ENCODE measurements at regions not wholly inside any gene's neighbourhood (a gene's known extent, or its start where the extent isn't known, plus 50 kb on each side); places are given as distances from the start of the nearest gene placed in this dataset.

DNA sequence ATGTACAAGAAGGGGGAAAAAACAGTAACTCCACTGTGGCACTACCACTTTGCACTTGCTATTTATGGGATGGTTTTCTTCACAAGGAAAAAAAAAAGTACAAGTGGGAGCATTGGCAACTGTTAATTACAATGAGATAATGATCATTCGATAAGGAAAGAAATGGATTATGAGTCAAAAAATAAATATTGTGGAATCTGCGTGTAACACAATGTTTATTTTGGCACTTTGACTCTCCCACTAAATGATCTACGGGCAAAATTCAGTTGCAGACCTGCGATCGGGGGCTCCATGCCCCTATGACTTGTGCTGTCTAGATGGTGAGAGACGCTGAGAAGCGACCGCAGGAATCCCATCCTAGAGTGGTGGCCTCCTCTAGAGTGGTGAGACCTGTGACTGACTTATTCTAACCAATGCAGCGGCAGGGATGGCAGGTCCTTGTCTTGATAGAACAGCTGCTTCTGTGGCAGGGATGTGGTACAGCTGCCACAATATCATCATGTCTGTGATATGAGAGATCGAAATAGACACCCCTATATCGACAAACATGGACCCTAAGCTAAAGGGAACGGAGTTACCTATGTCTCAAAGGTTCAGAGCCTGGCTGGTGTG is 345.0 kb upstream of the KLF6 start:
- DNase-seq: no peak

DNA sequence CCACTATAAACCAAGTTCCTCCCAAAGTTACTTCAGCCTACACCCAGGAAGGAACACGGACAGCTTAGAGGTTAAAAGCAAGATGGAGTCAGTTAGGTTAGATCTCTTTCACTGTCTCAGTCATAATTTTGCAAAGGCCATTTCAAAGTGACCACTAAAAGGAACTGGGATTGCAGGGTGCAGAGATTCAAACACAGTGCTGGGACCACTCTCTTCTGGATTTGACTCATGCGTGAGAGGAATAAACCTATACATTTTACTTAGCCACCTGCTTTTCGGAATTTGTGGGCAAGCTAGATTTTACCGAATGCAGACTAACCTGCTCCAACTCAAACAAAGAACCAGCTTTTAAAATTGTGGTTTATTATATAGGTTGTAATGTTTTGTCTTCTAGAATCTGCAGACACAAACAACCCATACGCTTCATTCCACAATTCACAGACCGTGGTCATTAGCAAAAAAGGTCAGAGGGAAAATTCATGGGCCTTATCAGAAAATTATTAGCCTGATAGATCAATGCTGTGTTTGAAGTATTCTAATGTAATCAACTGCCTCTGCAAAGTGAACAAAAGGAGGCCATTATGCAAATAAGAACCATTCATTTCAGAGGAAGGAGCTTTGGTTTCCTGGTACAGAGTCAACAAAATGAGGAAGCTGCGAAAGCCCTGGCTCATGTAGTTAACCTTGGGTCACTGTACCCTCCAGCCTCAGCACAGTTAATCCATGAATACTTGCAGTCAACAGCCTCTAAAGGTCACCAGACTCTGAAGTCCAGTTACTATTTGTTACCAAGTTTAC is 342.7 kb upstream of the KLF6 start:
- no peak for DNase-seq

DNA sequence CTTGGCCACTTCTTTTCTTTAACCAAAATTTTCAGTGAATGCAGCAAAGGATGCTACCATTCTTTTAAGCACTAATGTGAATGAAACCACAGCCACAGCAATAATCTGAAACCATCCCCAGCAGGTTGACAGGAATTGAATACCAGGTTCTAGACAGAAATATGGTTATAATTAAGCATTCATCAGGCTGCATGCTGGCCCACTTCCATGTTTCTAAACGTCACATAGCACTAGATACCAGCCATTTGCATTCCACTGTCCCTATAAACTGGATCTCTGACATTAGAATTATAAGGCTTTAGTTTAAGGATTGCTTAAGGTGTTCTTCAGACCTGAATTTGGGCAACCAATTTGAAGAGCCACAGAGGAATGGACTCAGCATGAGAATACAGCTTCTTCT is 340.8 kb upstream of the KLF6 start:
- DNase-seq: no peak

DNA sequence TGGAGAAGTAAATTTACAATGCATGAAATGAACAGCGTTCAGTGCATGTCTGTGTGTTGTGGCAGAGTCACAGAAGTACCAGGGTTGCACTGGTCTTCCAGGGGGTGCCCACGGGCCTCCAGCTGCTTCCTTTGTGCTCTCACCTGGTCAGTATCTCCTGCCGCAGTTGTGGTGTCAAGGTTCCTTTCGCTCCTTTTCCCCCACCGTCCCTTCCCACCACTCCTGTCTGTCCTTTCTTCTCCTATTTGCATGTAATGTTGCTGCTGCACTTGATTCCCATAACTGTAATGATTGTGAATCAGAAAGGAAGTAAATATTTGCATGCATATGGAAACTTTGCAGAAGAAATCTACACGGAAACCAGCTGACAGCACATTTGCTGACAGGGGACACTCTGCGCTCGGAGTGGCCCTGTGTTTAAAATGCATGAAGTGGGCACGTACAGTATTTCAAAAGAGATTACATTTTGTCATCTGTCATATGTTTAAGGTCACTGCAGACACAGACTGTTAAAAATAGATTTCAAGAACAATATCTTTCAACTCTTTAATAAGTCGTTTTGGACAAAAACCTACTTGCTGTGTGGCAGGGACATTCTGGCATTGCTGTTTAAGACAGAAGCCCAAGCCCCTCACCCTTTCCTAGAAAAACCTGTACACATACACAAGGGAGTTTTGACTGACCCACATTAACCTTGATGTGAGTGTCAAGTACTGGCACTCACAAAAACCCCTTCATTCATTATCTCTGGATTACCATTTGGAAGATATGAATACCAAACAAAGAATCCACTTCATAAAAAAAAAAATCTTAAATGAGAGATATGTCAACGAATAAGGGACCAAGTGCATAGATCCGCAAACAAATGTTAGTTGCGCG is 336.7 kb upstream of the KLF6 start:
- no peak for DNase-seq

DNA sequence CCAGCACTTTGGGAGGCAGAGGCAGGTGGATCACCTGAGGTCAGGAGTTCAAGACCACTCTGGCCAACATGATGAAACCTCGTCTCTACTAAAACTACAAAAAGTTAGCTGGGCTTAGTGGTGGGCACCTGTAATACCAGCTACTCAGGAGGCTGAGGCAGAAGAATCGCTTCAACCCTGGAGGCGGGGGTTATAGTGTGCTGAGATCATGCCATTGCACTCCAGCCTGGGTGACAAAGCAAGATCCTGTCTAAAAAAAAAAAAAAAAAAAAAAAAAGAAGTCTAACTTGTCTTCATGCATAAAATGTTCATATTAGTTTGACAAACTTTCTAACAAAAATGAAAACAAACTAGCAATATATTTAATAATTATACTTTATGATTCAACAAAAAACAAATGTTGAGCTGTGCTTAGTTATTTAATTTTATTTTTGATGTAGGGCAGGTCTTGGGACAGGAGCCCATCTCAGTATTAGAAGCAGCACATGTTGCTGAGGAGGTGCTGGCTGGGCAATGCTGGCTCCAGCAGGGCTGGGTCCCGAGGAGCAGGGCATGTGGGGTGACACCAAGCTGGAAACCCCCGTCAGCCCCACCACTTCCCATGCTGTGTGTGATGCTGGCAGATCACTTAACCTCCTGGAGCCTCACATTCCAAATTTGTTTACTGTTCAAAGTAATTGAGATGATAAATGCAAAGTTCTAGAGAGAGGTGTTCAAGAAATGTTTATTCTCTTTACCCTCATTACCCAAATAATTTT is 335.3 kb upstream of the KLF6 start:
- DNase-seq: no peak

DNA sequence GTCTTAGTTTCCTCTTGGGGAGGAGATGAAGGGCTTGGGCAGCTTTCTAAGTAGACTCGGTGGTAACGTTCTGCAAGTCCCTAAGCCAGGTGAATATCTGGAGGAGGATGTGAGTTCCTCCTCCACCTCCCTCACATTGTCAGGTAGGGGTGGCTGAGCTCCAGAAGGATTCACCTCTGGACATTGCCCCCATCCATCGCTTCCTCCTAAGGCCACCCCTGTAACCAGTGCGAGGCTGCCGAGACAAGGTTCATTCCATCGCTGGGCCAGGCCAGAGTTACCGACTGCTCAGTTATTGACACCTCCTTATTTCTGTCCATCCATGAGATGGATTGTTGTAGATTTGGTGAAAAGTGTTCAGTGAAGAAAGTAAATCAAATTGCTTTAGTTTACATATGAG is 334.1 kb upstream of the KLF6 start:
- DNase-seq: no peak

DNA sequence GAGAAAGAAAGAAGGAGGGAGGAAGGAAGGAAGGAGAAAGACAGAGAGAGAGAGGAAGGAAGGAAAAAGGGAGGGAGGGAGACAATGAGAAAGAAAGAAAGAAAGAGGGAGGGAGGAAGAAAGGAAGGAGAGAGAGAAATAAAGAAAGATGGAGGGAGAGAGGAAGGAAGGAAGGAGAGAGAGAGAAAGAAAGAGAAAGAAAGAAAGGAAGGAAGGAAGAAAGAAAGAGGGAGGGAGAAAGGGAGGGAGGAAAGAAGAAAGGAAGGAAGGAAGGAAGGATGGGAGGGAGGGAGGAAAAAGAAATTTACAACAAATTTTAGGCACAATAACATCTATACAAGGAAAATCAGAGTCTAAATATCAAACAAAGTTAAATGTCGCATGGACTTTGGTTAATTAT is 332.6 kb upstream of the KLF6 start:
- DNase-seq: no peak

DNA sequence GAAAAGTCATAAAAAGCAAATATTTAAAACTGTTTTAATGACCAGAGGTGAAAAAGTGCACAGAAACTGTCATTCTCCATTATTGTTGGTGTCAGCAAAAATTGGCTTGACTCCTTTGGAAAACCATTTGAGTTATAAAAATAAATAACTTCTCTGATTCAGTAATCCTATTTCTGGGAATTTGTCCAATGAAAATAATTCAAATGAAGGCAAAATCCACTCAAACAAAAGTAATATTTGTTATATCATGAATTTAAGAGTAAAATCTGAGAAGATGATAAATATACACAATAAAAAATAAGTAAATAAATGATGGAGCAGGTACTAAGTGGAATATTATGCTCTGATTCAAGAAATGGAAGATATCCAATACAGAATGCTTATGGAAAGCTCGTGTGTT is 326.6 kb upstream of the KLF6 start:
- no peak for DNase-seq

DNA sequence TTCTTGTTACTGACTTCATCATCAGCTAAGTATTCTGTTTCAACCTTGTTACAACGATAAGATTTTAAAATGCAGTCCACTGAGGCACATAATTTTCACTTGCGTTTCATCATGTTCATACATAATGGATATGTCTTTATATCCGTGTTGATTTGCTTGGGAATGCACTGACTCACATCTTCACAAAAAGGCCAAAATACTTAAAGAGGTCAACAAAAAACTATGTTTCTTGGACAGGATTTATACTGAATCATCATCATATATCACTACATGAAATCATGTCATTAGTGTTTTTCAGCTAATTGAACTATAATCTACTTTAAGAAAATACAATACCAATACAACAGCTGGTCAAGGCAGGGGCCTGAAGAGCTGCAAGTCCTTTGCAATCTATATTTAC is 324.5 kb upstream of the KLF6 start:
- no peak for DNase-seq

DNA sequence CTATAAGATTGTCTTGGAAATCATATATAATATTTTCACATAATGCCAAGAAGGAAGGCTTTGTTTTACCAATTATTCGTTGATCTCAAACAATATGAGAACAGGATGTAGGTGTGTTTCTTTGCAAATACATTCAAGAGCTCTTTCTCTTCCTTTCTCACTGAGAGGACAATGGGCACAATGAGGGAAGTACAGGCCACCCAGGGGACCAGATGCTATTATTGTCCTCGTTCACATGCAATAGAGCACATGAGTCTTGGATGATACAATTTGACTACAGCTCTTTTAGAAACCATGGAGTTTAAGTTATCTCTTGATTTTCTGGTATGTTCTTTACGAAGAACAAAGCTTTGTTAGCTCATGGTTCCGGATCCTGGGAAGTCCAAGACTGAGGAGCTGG is 323.7 kb upstream of the KLF6 start:
- no peak for DNase-seq

DNA sequence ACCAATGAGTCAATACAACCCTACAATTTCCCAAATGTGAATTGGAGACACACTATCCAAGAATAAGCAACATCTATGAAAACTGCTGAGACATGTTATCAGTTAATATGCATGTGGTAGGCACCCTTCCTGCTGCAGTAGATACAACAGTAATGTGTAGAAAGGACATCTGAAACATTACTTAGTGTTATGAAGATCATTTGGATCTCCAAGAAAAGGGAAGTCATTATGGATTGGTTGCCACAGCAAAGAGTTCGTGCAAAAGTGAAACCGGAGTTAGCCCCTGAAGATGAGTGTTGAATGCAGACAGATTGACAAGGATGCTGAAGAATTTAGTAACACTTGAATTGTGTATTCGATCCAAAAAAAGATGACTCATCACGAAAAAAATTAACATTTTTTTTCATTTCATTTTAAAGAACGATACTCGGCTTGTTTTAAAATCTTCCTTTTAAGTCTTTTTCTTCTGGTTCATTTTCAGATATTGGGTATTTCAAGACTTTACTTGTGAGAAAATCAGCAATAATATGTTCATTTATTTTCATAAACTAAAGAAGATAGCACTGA is 322.4 kb upstream of the KLF6 start:
- no peak for DNase-seq

DNA sequence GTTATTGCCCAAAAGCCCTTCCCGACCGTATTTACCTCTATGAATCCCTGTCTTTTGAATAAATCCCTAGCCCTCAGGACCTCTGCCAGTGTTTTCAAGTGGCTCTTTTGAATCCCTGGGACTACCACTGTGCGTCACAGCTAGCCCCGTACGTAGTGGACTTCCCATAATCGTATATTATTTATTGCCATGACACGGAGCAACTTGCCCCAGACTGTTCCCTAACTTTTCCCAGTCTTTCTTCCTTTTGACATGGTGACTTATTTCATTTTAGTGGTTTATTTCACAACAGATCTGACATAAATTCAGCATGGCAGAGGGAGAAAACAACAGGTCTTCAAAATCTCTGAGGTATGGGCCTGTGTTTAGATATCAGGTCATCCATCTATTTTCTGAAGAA is 318.6 kb upstream of the KLF6 start:
- no peak for DNase-seq

DNA sequence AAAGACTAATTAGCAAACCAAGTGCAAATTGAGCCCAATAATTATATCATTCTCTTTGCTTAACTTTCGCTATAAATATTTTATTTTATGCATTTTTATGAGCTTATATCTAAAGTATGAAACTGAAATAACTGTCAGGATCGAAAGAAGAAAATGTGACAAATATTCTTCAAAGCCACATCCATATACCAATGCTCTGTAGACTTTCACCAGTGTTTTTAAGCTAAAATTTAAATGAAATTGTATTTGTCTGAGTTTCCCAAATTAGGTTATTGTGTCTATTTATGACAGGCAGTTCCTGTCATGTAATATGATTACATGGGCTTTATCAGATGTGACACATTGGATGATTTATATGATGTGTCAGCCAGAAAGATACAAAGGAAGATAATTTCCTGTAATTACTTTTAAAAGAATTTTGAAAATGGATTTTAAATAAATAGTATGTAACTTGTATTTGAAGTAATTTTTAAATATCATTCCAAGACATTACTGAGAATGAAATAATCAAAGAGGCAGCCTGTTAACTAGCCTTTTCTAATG is 317.9 kb upstream of the KLF6 start:
- no peak for DNase-seq

DNA sequence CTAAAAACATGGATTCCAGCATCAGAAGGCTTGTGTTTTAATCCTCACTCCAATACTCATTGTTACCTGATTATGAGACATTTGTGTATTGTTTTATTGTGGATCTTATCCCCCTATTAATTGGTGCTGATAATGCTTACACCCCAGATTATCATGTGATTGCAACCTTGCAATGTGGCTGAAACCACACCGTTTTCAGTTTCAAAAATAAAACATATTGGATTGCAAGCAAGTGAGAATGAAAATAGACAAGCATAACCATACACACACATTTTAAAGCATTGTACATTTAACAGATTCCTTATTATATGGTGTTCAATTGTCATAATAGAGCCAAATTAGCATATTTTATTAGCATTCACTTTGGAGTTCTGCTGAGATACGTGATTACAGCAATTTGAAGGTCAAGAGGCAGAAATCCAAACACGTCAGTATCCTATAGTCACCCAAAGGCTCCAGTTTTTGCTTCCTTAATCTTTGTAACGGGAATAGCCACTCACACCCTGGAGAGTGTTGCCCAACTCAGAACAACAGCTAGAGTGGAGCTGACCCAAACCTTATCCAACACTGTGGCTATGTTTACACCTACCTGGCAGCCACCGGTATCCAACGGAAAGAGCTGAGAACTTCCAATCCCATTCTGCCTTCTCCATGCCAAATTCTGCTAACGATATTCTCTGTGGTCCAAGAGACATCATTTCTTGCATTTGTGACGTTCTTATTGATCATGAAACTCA is 317.1 kb upstream of the KLF6 start:
- DNase-seq: no peak

DNA sequence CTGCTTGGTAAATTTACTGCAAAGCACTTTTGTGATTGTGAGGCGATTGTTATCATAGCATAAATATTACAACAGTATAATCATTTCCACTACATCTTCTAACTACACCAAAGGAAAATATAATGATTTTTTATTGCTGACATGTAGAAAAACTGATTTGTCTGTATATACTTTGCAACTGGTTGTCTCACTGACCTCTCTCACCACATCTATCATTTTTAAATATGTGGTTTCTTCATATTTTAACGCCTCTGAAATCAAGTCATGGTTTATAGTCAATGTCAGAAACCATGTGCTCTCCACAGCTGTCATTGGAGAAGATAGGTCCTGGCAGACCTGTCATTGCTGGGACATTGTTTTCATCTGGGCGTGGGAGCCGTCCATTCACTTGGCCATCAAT is 315.4 kb upstream of the KLF6 start:
- DNase-seq: no peak

DNA sequence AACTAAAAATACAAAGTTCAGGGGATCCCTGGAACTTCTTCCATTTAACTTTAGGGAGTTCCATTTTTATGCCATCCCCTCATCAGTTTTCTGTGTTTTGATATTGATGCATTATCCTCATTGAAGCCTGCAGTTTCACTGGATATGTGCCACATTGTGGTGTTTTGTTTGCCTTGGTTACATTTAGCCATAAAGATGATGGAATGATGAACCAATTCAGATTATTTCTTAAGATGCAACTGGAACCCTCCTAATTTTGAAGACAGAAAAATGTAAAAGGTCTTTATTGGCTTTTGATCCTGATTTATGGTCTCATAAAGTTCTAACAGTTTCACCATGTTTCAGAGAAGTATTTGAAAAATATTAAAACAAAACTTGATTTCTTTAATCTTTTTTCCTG is 314.2 kb upstream of the KLF6 start:
- DNase-seq: no peak

DNA sequence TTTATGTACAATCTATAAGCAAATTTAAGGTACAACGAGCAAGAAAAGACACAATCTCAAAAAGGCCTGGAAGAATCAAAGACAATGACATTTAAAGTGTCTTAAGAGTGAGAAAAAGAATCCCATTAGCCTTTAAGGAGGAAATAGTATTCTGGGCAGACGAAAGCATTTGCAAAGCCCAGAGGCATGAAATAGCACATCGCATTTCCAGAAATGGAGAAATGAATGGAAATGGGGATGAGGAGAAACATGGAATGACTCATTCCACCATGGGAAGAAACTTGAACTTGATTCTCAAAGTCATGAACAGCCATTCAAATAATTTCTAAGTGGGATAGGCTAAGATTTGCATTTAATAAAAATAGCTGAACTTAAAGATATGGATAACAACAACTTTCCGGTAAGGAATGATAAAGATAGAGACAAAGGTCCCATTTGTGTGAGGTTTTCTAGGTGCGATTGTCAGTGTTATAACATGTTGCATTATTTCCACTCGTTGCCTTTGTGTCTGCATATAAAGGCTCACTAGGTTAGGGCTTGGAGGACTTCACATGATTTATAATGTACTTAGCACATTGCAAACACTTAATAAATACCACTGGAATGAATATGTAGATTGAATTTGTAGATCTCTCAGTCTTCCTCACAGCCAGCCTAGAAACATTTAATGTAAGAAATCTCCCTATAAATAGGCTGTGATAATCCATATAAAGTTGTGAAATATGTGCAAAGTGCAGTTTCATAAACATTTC is 310.3 kb upstream of the KLF6 start:
- DNase-seq: no peak

DNA sequence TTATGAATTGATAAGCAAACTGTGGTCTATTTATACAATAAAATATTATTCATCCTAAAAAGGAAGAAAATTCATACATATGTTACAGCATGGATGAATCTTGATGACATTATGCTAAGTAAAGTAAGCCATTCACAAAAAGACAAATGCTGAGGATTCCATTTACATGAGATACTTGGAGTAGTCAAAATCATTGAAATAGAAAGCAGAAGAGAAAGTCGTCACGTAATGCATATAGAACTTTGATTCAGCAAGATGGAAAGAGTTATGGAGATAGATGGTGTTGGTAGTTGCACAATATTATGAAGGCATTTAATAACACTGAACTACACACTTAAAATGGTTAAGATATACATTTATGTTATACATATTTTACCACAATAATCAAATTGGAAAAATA is 309.7 kb upstream of the KLF6 start:
- DNase-seq: no peak

DNA sequence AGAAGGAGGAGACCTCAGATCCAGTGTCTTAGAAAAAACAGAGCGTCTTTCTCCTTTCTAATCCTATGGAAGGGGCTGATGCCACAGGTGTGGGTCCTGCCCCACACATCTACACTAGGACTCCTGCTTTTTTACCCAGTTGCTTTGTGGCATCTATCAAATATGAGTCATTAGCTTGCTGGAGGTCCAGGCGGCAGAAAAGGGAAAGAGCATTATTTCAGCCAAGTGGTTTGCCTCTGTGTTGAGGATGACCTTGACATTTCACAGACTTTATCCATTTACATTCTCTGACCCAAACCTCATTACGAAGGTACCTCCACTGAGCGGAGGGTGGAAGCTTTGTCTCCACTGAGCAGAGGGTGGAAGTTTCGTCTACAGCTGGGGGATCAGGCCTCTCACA is 308.4 kb upstream of the KLF6 start:
- DNase-seq: no peak

DNA sequence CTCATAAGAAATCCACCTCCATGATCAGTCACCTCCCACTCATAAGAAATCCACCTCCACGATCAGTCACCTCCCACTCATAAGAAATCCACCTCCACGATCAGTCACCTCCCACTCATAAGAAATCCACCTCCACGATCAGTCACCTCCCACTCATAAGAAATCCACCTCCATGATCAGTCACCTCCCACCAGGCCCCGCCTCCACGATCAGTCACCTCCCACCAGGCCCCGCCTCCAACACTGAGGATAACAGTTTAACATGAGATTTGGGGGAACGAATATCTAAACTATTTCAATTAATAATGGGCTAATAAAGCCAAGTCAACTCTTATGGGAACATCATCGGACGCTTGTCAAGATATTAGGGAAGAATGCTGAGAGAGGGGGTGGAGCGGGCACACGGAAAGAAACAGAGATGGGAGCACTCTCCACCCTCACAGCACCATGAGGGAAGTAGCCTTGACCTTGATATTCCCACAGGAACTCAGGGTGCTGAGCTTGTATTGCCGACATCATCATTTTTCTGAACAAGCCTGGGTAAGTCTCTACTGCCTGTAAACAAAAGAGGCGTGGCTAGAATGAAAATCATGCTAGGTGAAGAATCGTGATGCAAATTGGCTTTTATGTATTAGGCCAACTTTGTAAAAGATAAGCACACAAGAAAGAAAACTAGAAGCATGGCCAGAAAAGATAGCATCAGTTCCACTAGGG is 303.5 kb upstream of the KLF6 start:
- peak; percentile 15 for DNase-seq

All from stimulated activated CD4-positive, alpha-beta T cell treated with anti-CD3 and anti-CD28 coated beads, Interleukin-12 subunit alpha, Interleukin-12 subunit beta, amount 100 ng/mL, for 4 hours (primary cell).